Choroid plexus epithelial cell (primary cell): ENCODE measurements at regions not wholly inside any gene's neighbourhood (a gene's known extent, or its start where the extent isn't known, plus 50 kb on each side); places are given as distances from the start of the nearest gene placed in this dataset.
A peak's percentile ranks its signal among the peaks of the same experiment; 100 is the strongest.

Experiments
- DNase-seq: peaks from one replicate; pipeline ENCODE4 v3.0.0-alpha.2; 2010; ENCODE audit warnings: low read depth
- H3K4me3 ChIP-seq: 2 replicates; pipeline ENCODE4 v1.5.1; 2011; ENCODE audit warnings: low read depth, mild to moderate bottlenecking, control low read depth, low read length, moderate library complexity
- CTCF ChIP-seq: conservative IDR thresholded peaks from 2 replicates; pipeline ENCODE4 v1.5.1; 2011; ENCODE audit warnings: low read depth, mild to moderate bottlenecking, control low read depth, inconsistent platforms, low read length, moderate library complexity

- DNase-seq: no peak
- TF ChIP-seq CTCF: no peak
- H3K4me3 ChIP-seq: no peak overlapping the region
Measured at GRCh38 chr5:125185740-125186139, 439.3 kb upstream of the ZNF608 start.

- no peak for TF ChIP-seq CTCF
- H3K4me3 ChIP-seq: no peak overlapping the region
- DNase-seq: no peak
Measured at GRCh38 chr5:125186911-125187375, 440.5 kb upstream of the ZNF608 start.

GRCh38 chr5:125189531-125189941 lies 443.1 kb upstream of the ZNF608 start:
- no peak overlapping the region for H3K4me3 ChIP-seq
- DNase-seq: peak; percentile 48
- TF ChIP-seq CTCF: no peak

GRCh38 chr5:125190232-125191087 lies 444.0 kb upstream of the ZNF608 start:
- no peak overlapping the region for H3K4me3 ChIP-seq

GRCh38 chr5:125194883-125195282 lies 448.4 kb upstream of the ZNF608 start:
- no peak overlapping the region for H3K4me3 ChIP-seq
- DNase-seq: no peak
- no peak for TF ChIP-seq CTCF

More at GRCh38 chr5:125190232-125191087, 444.0 kb upstream of the ZNF608 start:
- DNase-seq: no peak
- no peak for TF ChIP-seq CTCF

GRCh38 chr5:125196481-125197111 lies 450.2 kb upstream of the ZNF608 start:
- no peak for TF ChIP-seq CTCF
- no peak for DNase-seq
- no peak overlapping the region for H3K4me3 ChIP-seq
